NB4 (cell line): ENCODE measurements at regions not wholly inside any gene's neighbourhood (a gene's known extent, or its start where the extent isn't known, plus 50 kb on each side); places are given as distances from the start of the nearest gene placed in this dataset.

Experiments
- DNase-seq: peaks from one replicate; pipeline ENCODE4 v3.0.0; 2010; ENCODE audit warnings: low read depth
- H3K4me3 ChIP-seq: one replicate; pipeline ENCODE4 v1.5.1; 2011; ENCODE audit warnings: mild to moderate bottlenecking, low read depth, low read length, moderate library complexity
- CTCF ChIP-seq: IDR thresholded peaks from one replicate; pipeline ENCODE4 v1.5.1; 2012; ENCODE audit warnings: low read depth, low read length
- MAX ChIP-seq: IDR thresholded peaks from 2 replicates; pipeline ENCODE4 v1.6.1; 2011; ENCODE audit warnings: low read depth, low read length
- MYC ChIP-seq: IDR thresholded peaks from 2 replicates; pipeline ENCODE4 v1.6.1; 2011; ENCODE audit warnings: low read depth, low read length
- POLR2A ChIP-seq: IDR thresholded peaks from 2 replicates; pipeline ENCODE4 v1.6.1; 2011; ENCODE audit warnings: mild to moderate bottlenecking; ENCODE audit not compliant: insufficient read length; ENCODE audit errors: extremely low read depth

GRCh38 chr1:163725551-163725950 lies 403.8 kb downstream of the NUF2 start:
- no peak overlapping the region for H3K4me3 ChIP-seq
- no peak for DNase-seq
- no peak for TF ChIP-seq CTCF
- no peak for TF ChIP-seq MYC
- no peak for TF ChIP-seq POLR2A

GRCh38 chr1:163730411-163730821 lies 408.7 kb downstream of the NUF2 start:
- no peak for TF ChIP-seq CTCF
- no peak for TF ChIP-seq MYC
- no peak for TF ChIP-seq MAX
- no peak for TF ChIP-seq POLR2A
- H3K4me3 ChIP-seq = no peak overlapping the region
- no peak for DNase-seq

- no peak overlapping the region for H3K4me3 ChIP-seq
- DNase-seq = no peak
- TF ChIP-seq MYC (no peak), CTCF (no peak), POLR2A (no peak), MAX (no peak)
These were observed 415.5 kb downstream of the NUF2 start for GRCh38 chr1:163737261-163737660.

- DNase-seq = no peak
- no peak overlapping the region for H3K4me3 ChIP-seq
- TF ChIP-seq CTCF (no peak), POLR2A (no peak), MAX (no peak), MYC (no peak)
These were observed 422.6 kb downstream of the NUF2 start for GRCh38 chr1:163744301-163744887.

- H3K4me3 ChIP-seq = no peak overlapping the region
- no peak for TF ChIP-seq MYC
- TF ChIP-seq CTCF = no peak
- TF ChIP-seq POLR2A = no peak
- TF ChIP-seq MAX = no peak
- no peak for DNase-seq
These were observed 423.4 kb downstream of the NUF2 start for GRCh38 chr1:163745204-163745603.

- TF ChIP-seq CTCF (no peak), MAX (no peak), MYC (no peak), POLR2A (no peak)
- no peak for DNase-seq
- no peak overlapping the region for H3K4me3 ChIP-seq
These were observed 425.5 kb downstream of the NUF2 start for GRCh38 chr1:163747261-163747660.
